ENCODE measurements at regions not wholly inside any gene's neighbourhood (a gene's known extent, or its start where the extent isn't known, plus 50 kb on each side); places are given as distances from the start of the nearest gene placed in this dataset.
"Not testable (repeated sequence)": the region's sequence is repeated elsewhere in the genome, so short reads cannot be mapped to it uniquely, and the experiment has no call there.

DNA sequence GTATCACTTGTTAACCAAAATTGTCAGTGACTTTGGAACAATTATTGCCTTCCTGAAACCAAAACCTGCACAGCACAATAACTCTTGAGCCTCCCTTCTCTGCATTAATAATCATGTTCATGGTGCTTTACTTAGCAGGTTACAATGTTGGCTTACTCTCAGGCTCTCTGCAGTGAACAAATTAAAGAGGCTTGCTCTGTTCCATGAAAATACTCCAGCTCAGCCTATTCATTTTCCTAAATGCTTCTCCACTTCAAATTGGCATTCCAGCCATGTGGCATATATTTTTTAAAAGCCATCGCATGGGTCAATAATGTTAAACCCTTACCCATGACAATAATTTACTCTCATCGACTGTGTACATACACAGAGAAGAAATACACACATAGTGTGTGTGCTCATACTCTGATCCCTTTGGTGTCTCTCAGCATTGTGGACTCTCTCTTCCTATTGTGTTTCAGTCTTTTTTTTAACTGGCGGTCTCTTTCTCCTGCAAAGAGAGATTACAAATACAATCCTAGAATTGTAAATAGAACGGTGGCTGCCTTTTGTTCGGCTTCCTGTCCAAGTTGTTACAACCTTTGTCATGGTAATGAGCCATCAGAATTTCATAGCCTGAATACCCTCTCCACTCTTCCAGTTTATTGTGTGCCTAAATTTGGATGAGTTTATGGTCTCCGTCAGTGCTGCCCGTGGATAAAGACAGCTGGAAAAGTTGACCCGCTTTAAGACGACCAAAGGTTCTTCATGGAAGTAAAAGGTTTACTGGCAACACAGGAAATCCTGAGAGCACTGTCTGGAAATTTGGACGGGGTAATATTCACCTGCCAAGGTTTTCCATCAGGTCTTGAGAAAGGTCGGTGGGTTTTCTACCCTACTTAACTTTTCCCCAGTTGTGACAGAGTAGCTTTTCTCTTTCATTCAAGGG, 263.6 kb downstream of the CD83 start:
- no peak for FAIRE-seq
- no peak for DNase-seq (ENCODE audit: extremely low spot score, insufficient read length, low read depth)

- FAIRE-seq = peak; percentile 66
- no peak for DNase-seq (ENCODE audit: extremely low spot score, insufficient read length, low read depth)
Observed at GRCh38 chr6:14381829-14382677, 264.5 kb downstream of the CD83 start.

DNA sequence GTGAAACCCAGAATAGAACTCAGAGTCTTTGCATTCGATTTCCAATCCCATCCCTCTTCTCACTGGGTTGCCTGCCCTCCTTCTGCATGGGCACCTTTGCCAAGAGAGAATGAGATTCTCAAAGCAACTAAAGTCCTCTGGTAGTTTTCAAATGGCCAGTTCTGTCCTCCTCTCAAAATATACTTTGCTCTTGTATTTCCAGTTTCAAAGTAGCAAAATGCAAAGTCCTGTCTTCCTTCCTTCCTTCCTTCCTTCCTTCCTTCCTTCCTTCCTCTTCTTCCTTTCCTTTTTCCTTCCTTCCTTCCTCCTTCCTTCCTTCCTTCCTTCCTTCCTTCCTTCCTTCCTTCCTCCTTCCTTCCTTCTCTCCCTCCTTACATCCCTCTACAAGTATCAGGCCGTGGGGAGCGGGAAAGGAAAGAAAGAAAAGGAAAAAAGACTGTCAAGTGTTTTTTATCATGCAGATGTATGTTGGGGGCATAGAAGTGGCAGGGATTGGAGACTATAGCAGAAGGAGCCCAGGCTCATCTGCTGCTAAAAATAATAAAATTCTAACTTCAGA, 265.2 kb downstream of the CD83 start:
- peak; percentile 70 for FAIRE-seq
- DNase-seq (ENCODE audit: extremely low spot score, insufficient read length, low read depth) = no peak

DNA sequence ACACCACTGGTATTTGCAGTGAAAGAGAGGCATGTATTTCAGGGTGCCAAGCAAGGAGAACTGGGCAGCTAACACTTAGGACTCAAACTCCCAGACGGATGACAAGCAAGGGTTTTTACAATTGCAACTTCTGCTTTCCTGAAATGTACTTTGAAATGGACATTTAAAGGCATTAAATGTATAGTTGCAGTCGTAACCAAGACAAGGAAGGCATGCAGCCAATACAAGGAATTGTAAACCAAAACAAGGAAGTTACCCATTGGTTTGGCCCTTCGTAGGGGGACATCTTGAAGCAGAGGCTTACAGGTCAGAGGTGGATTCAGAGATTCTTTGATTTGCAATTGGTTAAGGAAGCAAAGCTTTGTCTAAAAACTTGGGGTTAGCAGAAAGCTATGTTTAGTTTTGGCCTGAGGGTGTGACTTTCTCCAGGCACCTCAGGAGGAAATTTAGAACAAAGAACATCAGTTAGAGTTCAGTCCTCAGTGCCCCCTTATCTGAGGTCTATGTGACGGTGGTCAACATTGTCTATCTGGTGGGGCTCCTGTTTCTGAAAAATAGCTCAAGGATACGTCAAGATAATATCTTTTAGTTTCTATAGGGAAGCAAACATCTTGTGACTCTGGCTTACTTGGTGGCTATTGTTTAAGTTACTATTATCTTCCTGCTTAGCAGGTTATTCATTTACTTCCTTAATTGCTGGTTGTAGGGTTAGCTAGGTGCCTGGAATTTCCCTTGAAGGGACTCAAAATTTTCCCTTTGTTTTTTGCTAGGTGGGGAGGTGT, 266.0 kb downstream of the CD83 start:
- DNase-seq (ENCODE audit: extremely low spot score, insufficient read length, low read depth) (no peak), FAIRE-seq (peak; percentile 9)

DNA sequence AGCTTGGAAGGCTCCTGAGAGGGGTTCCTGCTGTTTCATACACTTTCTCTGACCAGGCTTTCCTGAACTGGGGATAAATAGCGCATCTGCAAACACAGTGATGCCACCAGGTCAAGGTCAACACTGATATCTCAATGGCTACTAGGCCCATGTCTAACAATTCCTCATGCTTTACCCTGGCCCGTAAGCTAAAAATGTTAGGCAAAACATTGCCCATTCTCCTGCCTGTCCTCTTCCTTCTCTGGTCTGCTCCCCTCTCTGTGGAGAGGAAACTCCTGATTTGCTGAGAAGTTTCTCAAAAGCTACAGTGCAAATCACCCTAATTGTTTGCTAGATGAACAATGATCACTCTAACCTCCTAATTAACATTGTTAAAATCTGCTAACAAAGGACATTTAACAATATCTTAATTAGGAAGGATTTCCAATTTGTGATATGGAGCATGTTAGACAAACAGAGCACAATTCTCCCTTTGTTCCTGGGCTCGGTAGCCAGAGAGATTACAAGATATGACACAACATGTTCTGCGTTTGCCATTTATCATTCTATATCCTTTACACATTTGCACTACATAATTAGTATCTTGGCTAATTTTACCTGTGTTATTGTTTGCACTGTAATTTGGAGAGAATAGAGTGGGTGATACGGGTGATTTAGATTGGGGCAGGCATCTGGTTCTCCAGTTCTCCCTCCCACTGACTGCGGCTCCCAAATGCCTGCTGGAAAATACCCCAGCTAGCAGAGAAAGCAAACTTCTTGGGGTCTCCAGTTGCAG, 266.8 kb downstream of the CD83 start:
- DNase-seq (ENCODE audit: extremely low spot score, insufficient read length, low read depth) (no peak), FAIRE-seq (no peak)

GRCh38 chr6:14386263-14386662, 268.7 kb downstream of the CD83 start:
- DNase-seq (ENCODE audit: extremely low spot score, insufficient read length, low read depth) (no peak), FAIRE-seq (no peak)

- DNase-seq (ENCODE audit: extremely low spot score, insufficient read length, low read depth) (no peak), FAIRE-seq (no peak)
Observed at GRCh38 chr6:14386668-14387067, 269.1 kb downstream of the CD83 start.

DNA sequence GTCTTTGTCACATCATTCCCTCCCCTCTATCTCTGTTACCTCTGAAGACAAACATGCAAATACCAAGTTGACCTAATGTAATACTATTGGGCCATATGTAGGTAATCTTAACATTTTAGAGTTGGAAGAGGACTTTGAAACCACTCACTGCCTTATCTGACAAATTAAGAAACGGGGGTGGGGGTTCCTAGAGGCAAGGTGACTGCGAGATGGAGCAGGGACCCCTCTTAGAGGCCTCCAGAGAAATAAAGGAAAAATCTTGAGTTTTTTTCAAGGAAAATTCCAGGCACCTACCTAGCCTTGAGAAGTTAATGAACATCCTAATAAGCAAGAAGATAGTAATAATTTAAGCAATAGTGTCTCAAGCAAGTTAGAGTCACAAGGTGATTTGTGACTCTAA, 270.8 kb downstream of the CD83 start:
- no peak for FAIRE-seq

DNA sequence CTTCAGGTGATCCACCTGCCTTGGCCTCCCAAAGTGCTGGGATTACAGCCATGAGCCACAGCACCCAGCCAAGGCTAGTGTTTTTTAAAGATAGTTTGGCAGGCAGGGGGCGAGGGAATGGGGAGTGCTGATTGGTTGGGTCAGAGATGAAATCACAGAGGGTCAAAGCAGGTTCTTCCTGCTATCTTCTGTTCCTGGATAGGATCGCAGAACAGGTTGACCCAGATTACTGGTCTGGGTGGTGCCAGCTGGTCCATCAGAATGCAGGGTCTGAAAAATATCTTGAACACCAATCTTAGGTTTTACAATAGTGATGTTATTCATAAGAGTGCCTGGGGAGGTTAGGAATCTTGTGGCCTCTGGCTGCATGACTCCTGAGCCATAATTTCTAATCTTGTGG, 272.2 kb downstream of the CD83 start:
- not testable (repeated sequence) for FAIRE-seq; DNase-seq (ENCODE audit: extremely low spot score, insufficient read length, low read depth)

More for the DNA sequence above, 270.8 kb downstream of the CD83 start:
- DNase-seq (ENCODE audit: extremely low spot score, insufficient read length, low read depth) = no peak

- DNase-seq (ENCODE audit: extremely low spot score, insufficient read length, low read depth) (no peak), FAIRE-seq (no peak)
Observed at GRCh38 chr6:14390805-14391204, 273.2 kb downstream of the CD83 start.

GRCh38 chr6:14393910-14394309, 276.3 kb downstream of the CD83 start:
- FAIRE-seq (no peak), DNase-seq (ENCODE audit: extremely low spot score, insufficient read length, low read depth) (no peak)

- FAIRE-seq = no peak
Observed at GRCh38 chr6:14396392-14396791, 278.8 kb downstream of the CD83 start.

DNA sequence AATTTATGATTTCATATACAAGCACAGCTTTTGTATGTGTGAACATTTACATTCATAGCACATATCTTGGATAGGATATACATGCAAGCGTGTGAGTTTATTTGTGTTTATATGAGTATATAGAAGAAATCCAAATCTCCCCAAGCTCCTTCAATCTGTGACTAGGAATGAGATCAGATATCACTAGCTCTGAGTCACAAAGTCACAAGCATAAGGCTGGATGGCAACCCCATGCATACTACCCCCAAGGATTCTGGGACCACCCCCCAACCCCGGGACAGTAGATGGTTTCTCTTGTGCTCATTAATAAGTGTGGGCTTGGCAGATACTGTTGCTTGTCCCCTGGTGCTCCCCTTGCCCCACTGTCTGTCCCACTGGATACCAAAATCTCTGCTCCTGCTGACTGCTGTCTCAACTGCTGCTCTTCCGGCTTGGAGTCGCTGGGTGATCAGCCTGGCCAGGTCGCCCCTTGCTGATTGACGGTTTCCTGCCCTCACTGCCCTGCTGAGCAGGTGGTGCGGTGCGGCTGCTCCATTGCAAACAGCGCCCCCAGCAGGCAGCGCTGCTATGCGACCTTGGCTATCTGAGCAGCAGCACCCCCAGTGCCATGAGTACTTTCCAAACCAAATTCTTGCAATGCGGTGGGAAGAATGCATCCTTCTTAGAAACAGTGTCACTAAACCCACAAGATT, 279.4 kb downstream of the CD83 start:
- DNase-seq (ENCODE audit: extremely low spot score, insufficient read length, low read depth) (no peak), FAIRE-seq (no peak)

More at GRCh38 chr6:14396392-14396791, 278.8 kb downstream of the CD83 start:
- DNase-seq (ENCODE audit: extremely low spot score, insufficient read length, low read depth) = no peak

DNA sequence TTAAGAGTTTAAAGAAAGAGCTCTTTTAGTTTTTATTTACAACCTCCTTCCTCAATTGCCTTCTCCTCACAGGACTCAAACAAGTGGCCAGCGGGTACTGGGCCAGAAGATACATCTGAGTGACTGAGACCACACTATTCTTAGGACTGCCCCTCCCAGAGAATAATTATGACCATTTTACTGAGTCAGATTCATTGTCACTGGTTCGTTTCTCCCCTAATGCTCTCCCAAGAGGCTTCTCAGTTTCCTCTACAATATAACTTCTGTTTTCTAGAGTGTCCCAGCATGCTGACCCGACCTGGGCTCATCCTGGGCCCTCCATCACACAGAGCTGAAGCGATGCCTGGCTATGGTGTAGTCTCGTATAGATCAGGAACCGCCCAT, 279.9 kb downstream of the CD83 start:
- FAIRE-seq (no peak), DNase-seq (ENCODE audit: extremely low spot score, insufficient read length, low read depth) (no peak)

- FAIRE-seq (no peak), DNase-seq (ENCODE audit: extremely low spot score, insufficient read length, low read depth) (no peak)
Observed at GRCh38 chr6:14398953-14399352, 281.4 kb downstream of the CD83 start.

- no peak for FAIRE-seq
- no peak for DNase-seq (ENCODE audit: extremely low spot score, insufficient read length, low read depth)
Observed at GRCh38 chr6:14399635-14400034, 282.1 kb downstream of the CD83 start.

- DNase-seq (ENCODE audit: extremely low spot score, insufficient read length, low read depth) = no peak
- no peak for FAIRE-seq
Observed at GRCh38 chr6:14401246-14401645, 283.7 kb downstream of the CD83 start.

DNA sequence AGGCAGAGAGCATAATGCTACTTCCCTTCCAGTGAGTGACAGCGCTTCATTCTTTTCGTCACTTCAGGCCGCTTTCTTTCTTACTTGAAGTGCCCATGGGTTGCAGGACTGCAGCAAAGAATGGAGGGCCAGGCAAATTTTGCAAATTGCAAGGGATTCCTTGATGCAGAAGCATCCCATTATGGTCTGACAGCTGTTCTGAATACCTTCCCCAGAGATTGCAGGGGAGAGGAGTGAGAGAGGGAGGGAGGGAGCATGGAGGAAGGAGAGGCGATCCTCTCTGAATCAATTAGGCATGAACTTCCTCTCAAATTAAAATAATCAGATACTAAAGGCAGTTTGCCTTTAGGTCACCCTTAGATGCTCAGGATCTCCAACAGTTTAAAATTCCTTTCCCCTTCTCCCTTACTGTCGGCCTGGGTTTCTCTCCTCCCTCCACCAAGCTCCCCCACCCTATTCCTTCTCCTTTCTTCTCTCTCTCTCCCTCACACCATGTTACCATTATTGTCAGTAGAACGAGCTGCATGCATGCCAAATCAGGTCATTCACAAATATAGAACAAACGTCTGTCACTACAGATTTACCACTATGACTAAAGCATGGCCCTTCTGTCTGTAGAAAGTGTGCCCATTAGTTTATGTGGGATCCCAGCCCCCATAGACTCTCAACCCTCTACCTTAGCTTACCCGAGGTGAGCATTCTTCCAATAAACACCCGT, 289.2 kb downstream of the CD83 start:
- no peak for DNase-seq (ENCODE audit: extremely low spot score, insufficient read length, low read depth)

More for the DNA sequence above, 289.2 kb downstream of the CD83 start:
- FAIRE-seq = no peak

All from GM18507 (cell line).